ENCODE measurements at regions not wholly inside any gene's neighbourhood (a gene's known extent, or its start where the extent isn't known, plus 50 kb on each side); places are given as distances from the start of the nearest gene placed in this dataset.
"Not testable (repeated sequence)": the region's sequence is repeated elsewhere in the genome, so short reads cannot be mapped to it uniquely, and the experiment has no call there.

DNA sequence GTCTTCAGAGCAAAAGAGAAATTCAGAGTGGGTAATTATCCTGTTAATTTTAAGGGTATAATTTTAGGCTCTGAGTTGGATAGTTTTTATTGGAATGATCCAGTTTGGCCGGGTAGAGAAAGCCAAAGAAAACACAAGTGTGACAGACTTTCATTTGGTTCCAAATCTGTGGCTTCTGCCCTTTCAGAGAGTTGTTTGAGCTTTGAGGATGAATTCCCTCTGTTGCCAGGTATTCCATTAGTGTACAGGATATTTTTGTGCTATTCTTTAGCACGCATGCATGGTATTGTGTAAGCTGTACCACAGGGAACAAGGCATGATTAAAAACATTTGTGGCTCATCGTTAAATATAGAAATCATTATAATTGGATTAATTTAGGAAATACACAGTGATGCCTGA, 384.4 kb downstream of the ADGRL2 start:
- no peak for DNase-seq (ENCODE audit: low read depth)

DNA sequence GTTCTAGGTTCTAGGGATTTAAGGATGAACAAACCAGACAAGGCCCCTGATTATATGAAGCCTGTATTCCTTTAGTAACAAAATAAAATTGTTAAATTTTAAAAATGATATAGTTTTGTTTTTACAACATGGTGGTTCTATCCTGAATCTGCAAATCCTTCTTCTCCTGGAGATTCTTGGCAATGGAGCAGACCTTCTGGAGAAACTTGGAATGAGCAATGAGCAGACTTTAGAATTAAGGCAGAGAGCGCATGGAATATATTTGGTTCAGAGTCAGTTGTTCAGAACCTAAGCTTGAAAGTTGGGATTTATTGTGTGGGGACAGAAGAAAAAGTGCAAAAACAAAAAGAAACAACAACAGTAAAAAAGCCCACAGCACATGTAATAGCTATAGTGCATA, 381.1 kb downstream of the ADGRL2 start:
- no peak for DNase-seq (ENCODE audit: low read depth)

DNA sequence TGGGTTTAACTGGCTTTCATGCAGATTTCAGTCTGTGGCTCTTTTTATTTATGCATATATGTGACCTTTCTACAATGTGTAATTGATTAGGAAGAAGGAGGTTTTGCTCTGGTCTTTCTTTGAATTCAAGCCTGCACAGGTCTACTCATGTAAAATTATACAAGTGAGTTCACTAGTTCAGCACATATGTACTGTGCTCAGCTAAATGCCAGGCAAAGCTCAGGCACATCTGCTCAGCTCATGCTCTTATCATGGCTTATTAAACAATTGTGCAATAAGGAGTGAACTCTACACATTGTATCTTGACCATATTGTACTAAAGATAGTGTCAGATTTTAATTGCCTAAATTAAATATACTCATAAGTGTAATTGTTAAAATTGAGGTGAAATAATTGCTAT, 378.4 kb downstream of the ADGRL2 start:
- DNase-seq (ENCODE audit: low read depth), result no peak

DNA sequence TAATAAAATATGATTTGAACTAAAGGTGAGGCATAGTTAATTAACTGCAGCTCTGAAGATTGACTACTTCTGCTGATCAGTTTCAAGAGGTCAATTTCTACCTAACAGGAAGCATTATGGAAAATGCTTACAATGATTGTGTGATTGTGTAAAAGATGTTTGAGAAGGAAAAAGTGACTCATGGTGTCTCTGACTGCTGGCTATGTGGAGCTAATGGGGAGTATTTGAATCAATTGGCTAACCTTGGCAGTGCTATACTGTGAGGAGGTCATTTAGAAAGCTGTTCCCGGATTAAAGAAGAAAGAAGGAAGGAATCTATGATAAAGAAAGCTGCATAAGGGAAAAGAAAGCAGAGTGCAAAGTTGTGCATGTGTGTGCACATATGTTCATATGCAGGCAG, 376.5 kb downstream of the ADGRL2 start:
- DNase-seq (ENCODE audit: low read depth), result no peak

- DNase-seq (ENCODE audit: low read depth), result no peak
Measured at GRCh38 chr1:82171955-82172354, 371.2 kb downstream of the ADGRL2 start.

- no peak for DNase-seq (ENCODE audit: low read depth)
Measured at GRCh38 chr1:82168482-82168881, 367.7 kb downstream of the ADGRL2 start.

DNA sequence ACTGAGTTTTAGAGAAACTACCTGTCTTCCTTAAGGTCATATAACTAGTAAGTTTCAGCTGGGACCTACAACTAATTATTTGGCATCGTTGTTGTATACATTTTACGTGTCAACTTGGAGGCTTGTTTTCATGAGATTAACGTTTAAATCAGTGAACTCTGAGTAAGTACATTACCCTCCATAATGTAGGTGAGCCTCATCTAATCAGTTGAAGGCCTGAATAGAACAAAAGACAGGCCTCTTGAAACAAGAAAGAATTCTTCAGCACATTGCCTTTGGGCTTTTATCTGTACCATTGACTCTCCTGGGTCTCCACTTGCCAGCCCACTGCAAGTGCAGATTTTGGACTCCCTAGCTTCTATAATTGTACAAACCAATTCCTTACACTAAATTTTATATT, 364.6 kb downstream of the ADGRL2 start:
- DNase-seq (ENCODE audit: low read depth), result no peak

GRCh38 chr1:82162486-82163420, 362.0 kb downstream of the ADGRL2 start:
- no peak for DNase-seq (ENCODE audit: low read depth)

GRCh38 chr1:82161700-82162141, 361.0 kb downstream of the ADGRL2 start:
- DNase-seq (ENCODE audit: low read depth), result no peak

GRCh38 chr1:82160903-82161302, 360.2 kb downstream of the ADGRL2 start:
- no peak for DNase-seq (ENCODE audit: low read depth)

GRCh38 chr1:82160036-82160435, 359.3 kb downstream of the ADGRL2 start:
- DNase-seq (ENCODE audit: low read depth), result no peak

- DNase-seq (ENCODE audit: low read depth), result no peak
Measured at GRCh38 chr1:82158981-82159380, 358.2 kb downstream of the ADGRL2 start.

DNA sequence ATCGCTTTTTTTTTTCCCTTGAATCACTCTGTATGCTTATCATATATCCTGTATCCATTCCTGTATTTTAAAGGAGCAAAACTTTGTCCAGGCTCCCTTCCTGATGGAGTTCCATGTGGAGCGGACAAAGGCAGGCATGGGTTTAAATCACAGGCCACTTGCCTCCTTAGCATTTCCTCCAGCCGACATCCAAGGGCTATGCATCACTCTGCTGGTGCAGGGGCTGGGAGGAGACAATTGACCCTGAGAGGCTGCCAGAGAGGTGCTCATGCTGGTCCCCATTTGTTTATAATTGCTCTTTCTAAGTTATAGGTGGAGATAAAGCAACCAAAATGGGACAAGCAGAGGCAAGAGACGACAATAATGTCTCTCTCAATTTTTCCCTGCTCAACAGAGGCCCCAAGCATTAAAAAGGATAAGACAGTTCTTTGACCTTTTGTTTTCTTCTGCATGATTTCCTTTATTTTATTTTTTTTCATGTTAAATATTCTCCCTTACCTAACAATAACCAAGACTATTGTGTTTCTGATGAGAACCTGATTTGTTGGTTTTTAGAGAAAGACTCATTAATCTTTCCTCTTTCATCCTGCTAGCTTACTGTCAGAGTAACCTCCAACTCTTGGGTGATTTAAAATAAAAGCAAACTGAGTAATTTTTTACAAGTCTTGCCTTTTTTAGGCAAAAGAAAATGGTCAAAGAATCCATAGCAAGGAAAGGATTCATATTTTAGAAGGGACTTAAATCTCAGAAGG, 353.7 kb downstream of the ADGRL2 start:
- DNase-seq (ENCODE audit: low read depth), result no peak

- no peak for DNase-seq (ENCODE audit: low read depth)
Measured at GRCh38 chr1:82153752-82154151, 353.0 kb downstream of the ADGRL2 start.

DNA sequence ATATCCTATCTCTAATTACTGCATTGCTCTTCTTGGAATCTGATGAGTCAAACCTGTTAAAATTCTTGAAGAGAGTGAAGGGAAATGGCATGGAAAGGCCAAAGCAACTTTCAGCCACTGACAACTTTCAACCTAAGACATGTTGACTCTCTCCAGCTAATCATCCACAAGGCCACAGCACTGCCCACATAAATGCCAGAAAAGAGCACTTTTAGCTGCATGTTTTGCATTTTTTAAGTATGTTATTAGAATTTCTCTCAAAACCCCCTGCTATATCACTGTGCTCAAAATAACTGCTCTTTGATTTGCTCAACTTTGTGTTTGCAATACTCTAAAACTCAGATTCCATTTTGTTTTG, 352.5 kb downstream of the ADGRL2 start:
- no peak for DNase-seq (ENCODE audit: low read depth)

DNA sequence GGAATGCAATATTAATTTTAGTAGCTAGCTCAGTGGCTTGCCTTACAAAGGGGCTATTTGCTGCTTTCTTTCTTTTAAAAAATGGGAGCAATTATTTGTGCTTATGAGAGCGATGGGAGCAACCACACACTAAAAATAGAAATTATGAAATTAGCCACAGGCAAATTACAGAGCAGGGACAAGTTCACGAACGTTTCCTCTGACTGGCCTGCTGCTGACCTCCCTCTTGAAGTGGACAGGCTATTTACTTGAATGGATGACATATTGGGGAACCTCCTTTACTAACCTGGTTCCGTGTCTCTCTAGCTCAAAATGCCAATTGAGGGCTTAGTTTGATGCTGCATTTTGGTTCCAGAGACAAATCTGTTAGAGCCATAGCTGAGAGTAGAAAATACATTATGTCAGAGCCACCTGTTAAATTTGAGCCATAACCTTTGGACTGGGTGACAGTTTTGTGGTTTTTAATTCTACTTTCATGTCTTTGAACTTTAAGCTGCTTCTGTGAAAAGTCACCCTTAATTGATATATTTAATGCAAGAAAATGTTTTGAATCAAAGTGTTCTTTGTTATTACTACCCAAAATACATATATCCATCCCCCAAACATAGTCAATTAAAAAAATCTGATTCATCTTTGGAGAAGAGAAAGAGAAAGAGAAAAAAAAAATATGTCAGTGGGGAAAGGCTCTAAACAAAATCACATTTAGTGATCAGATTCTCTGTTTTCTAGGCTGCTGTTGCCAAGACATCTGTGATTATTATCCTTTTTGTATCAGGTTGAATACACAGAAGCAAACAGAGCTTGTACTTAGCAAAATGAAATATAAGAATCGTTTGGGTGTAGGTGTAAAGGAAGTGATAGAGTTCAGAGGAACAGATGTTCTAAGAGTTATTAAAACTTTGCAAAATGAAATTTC, 351.9 kb downstream of the ADGRL2 start:
- no peak for DNase-seq (ENCODE audit: low read depth)

DNA sequence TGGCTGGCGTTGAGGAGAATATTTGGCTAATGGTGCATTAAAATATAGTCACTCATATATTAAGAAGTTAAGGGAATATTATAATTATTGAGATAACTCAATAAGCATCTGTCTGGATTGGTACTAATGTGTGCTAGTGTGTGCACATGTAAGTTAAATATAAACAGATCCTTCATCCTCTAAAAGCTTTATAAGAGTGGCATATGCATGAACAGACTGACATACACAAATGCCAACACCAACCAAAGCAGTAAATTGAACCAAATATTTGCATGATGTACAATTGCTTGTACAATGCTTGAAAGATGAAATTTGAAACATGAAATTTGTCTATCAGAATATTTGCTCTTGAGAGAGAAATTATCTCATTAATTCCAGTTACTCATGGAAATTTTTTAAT, 344.9 kb downstream of the ADGRL2 start:
- no peak for DNase-seq (ENCODE audit: low read depth)

DNA sequence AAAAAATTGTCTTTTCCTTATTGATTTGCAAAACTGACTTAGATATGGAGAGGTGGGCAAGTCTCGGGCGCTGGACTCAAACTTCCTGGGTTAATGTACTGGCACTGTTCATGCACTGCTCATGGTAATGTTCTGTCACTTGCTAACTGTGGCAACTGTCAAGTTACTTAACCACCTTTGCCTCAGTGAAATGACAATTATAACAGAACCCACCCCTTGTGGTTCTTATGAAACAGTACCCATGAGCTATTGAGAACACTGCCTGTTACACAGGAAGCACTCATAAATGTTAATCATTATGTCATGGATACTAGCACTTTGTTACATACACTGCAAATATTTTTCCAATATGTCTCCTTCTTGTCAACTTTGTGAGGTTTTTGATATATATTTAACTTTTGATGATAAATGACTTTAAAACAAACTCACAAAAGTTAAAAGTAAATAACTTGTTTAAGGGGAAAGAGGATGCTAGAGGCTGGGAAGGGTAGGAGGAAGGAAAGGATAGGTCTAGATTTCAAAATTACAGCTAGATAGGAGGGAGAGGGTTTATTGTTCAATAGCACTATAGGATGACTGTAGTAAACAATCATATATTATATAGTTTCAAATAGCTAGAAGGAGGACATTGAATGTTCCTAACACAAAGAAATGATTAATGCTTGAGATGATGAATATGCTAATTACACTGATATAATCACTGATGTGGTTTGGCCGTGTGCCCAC, 342.5 kb downstream of the ADGRL2 start:
- DNase-seq (ENCODE audit: low read depth), result no peak

DNA sequence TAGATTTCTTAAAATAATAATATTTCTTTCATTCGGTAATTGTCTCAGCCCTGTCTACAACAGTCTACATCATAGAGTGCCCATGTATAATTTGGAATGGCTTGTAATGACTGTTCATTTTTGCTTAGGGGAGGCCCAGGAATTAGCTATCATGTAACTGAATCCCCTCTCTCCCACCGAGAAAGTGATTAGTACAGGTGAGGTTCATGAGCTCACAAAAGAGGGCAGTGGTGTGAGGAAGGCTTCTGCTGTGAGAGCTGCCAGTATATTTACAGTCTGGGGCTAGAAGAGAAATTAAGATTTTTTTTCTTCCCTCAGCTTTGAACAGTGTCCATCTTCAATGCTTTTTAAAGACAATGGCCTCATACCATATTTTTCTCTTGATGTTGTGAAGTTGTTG, 340.7 kb downstream of the ADGRL2 start:
- no peak for DNase-seq (ENCODE audit: low read depth)

- DNase-seq (ENCODE audit: low read depth), result no peak
Measured at GRCh38 chr1:82139751-82140468, 339.2 kb downstream of the ADGRL2 start.

DNA sequence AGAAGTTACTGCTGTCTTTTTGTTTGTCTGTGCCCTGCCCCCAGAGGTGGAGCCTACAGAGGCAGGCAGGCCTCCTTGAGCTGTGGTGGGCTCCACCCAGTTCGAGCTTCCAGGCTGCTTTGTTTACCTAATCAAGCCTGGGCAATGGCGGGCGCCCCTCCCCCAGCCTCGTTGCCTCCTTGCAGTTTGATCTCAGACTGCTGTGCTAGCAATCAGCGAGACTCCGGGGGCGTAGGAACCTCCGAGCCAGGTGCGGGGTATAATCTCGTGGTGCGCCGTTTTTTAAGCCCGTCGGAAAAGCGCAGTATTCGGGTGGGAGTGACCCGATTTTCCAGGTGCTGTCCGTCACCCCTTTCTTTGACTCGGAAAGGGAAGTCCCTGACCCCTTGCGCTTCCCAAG, 335.6 kb downstream of the ADGRL2 start:
- not testable (repeated sequence) for DNase-seq (ENCODE audit: low read depth)
